WTC11 (cell line): ENCODE measurements at regions not wholly inside any gene's neighbourhood (a gene's known extent, or its start where the extent isn't known, plus 50 kb on each side); places are given as distances from the start of the nearest gene placed in this dataset.

Experiments used
- ATAC-seq: fragments of 200-7000 bp; cut with Tn5 transposase; 2 replicates; pipeline ENCODE4 v1.10.0; 2021; ENCODE audit warnings: mild to moderate bottlenecking, moderate library complexity
- CTCF ChIA-PET: fragments of 300-600 bp; sonication (Branson Sonifier 250); formaldehyde crosslinking; loops from one replicate; lab custom pipeline; 2021; ENCODE audit warnings: antibody characterized with exemption; lab: Charles Lee
- POLR2A ChIA-PET: fragments of 350-600 bp; sonication (Branson Sonifier 250); formaldehyde crosslinking; loops from one replicate; lab custom pipeline; 2021; ENCODE audit warnings: antibody characterized with exemption; lab: Charles Lee
- DNase-seq: peaks from one replicate; pipeline ENCODE4 v3.0.0; 2021; ENCODE audit warnings: low spot score
- H3K27ac Mint-ChIP-seq: 2 replicates; pipeline ENCODE4 v1.8.0; 2021; ENCODE audit warnings: mixed read lengths
- H3K27me3 Mint-ChIP-seq: 2 replicates; pipeline ENCODE4 v1.8.0; 2021; ENCODE audit warnings: low read depth, mild to moderate bottlenecking, moderate library complexity, mixed read lengths
- H3K36me3 Mint-ChIP-seq: 2 replicates; pipeline ENCODE4 v1.8.0; 2021; ENCODE audit warnings: mixed read lengths
- H3K4me1 Mint-ChIP-seq: 2 replicates; pipeline ENCODE4 v1.8.0; 2022; ENCODE audit warnings: mixed read lengths
- H3K4me3 Mint-ChIP-seq: 2 replicates; pipeline ENCODE4 v1.8.0; 2021; ENCODE audit warnings: mild to moderate bottlenecking, moderate library complexity, mixed read lengths
- H3K9me3 Mint-ChIP-seq: 2 replicates; pipeline ENCODE4 v1.8.0; 2021; ENCODE audit warnings: mixed read lengths
- CREM ChIP-seq: sonication (generic); formaldehyde crosslinking; IDR thresholded peaks from 2 replicates; pipeline ENCODE4 v1.8.1; 2022; ENCODE audit warnings: mild to moderate bottlenecking, missing genetic modification reagents, moderate library complexity
- FOXK1 ChIP-seq: sonication (generic); formaldehyde crosslinking; IDR thresholded peaks from 2 replicates; pipeline ENCODE4 v1.8.0; 2022; ENCODE audit warnings: mild to moderate bottlenecking, moderate library complexity, missing genetic modification reagents
- GABPB1 ChIP-seq: sonication (generic); formaldehyde crosslinking; IDR thresholded peaks from 2 replicates; pipeline ENCODE4 v1.8.1; 2023; ENCODE audit warnings: mild to moderate bottlenecking, missing genetic modification reagents
- MXD4 ChIP-seq: fragments of 250-450 bp; sonication (Bioruptor Pico); IDR thresholded peaks from 2 replicates; pipeline ENCODE4 v1.8.0; 2021; ENCODE audit warnings: mild to moderate bottlenecking, moderate library complexity, borderline replicate concordance
- MYBL2 ChIP-seq: sonication (generic); formaldehyde crosslinking; IDR thresholded peaks from 2 replicates; pipeline ENCODE4 v1.8.1; 2023; ENCODE audit warnings: mild to moderate bottlenecking, moderate library complexity, missing genetic modification reagents
- OVOL2 ChIP-seq: fragments of 250-450 bp; sonication (Bioruptor Pico); IDR thresholded peaks from 2 replicates; pipeline ENCODE4 v1.9.0; 2021; ENCODE audit warnings: mild to moderate bottlenecking, borderline replicate concordance
- SMAD3 ChIP-seq: sonication (generic); formaldehyde crosslinking; IDR thresholded peaks from 2 replicates; pipeline ENCODE4 v1.8.0; 2022; ENCODE audit warnings: missing genetic modification reagents, mild to moderate bottlenecking, borderline replicate concordance
- SMAD4 ChIP-seq: sonication (generic); formaldehyde crosslinking; IDR thresholded peaks from 2 replicates; pipeline ENCODE4 v1.8.0; 2022; ENCODE audit warnings: mild to moderate bottlenecking, missing genetic modification reagents
- ZBTB21 ChIP-seq: sonication (generic); formaldehyde crosslinking; IDR thresholded peaks from 2 replicates; pipeline ENCODE4 v1.8.1; 2023; ENCODE audit warnings: mild to moderate bottlenecking, missing genetic modification reagents, borderline replicate concordance
- ZNF423 ChIP-seq: fragments of 250-450 bp; sonication (Bioruptor Pico); IDR thresholded peaks from 2 replicates; pipeline ENCODE4 v2.1.2; 2022; ENCODE audit warnings: mild to moderate bottlenecking, moderate library complexity
- ZNF671 ChIP-seq: fragments of 250-450 bp; sonication (Bioruptor Pico); IDR thresholded peaks from 2 replicates; pipeline ENCODE4 v1.8.0; 2021; ENCODE audit warnings: mild to moderate bottlenecking
- TF ChIP-seq, protein P1 (sequence below): sonication (generic); formaldehyde crosslinking; IDR thresholded peaks from 2 replicates; pipeline ENCODE4 v1.8.0; 2023; ENCODE audit warnings: mild to moderate bottlenecking, missing genetic modification reagents
- TF ChIP-seq, protein P2 (sequence below): sonication (generic); formaldehyde crosslinking; IDR thresholded peaks from 2 replicates; pipeline ENCODE4 v1.8.1; 2023; ENCODE audit warnings: mild to moderate bottlenecking, missing genetic modification reagents, moderate library complexity
- TF ChIP-seq, protein P3 (sequence below): fragments of 200-600 bp; IDR thresholded peaks from 2 replicates; pipeline ENCODE4 v1.8.0; 2022; ENCODE audit warnings: antibody characterized with exemption
- TF ChIP-seq, protein P4 (sequence below): fragments of 250-450 bp; sonication (Bioruptor Pico); IDR thresholded peaks from 2 replicates; pipeline ENCODE4 v1.9.0; 2021; ENCODE audit warnings: mild to moderate bottlenecking, borderline replicate concordance

DNA sequence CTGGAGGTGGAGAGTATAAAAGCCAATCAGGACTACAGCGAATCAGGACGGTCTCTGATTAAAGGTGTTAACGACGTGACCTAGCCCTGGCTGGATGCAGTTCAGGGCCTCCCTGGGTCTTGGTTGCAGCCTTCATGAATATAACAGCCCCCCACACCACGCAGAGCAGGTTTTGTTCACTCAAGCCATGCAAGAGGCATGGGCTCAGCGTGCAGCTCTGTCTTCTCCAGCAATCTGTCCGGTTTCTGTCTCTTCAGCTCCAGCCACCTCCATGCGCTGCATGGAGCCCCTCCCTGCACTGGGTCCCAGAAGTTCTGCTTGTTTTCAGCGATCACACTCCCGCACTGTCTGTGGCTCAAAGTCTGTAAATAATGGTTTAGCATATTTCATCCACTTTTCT, 57.1 kb upstream of the CHRNA7 start (continued):
- TF ChIP-seq SMAD3 (CRISPR knock-in tag), result no peak
- TF ChIP-seq, all 79 proteins: peak for 0

DNA sequence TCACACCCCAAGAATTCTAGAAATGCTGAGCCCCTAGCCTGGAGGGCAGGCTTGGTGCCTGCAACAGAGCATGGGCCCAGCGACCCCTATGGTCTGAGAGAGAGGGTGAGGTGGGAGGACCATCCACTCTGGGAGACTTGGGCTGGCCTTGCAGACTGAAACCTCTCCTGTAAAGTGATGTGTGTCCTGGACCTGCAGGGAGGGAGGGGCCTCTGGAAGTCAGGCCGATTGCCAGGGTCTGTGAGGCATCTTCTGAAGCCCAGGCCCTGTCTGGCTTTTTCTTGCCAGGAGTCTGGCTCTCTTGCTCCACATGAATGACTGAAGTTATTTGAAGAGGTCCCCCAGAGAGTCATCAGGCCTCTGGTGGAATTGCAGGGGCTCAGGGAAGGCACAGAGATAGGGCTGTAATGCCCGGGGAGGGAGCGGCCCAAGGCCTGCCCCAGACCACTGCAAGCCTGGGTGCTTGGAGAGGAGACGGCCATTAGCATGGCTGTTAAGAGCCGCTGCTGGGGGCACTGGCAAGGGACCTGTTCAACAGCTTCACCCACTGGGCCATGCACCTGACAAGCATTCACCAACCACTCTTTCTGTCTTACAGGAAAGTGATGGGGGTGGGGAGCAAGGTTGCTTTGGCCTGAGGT, 56.0 kb upstream of the CHRNA7 start:
- Mint-ChIP-seq H3K4me1 (peaks cover 27% of the 10 kb centered on the region), H3K36me3 (no peaks in the 10 kb centered on the region), H3K4me3 (no peak overlapping the region), H3K27ac (no peak overlapping the region), H3K9me3 (no peaks in the 10 kb centered on the region), H3K27me3 (peaks cover 15% of the 10 kb centered on the region)
- ChIA-PET CTCF (interaction anchor here (0.7 to 5.4 kb wide), 26 partner anchors 10 to 534 kb away, joined by 3 to 168 read pairs (median 4); partner anchors contain the start of gene CHRNA7), POLR2A (no interaction called here)
- TF ChIP-seq, protein P1, sequence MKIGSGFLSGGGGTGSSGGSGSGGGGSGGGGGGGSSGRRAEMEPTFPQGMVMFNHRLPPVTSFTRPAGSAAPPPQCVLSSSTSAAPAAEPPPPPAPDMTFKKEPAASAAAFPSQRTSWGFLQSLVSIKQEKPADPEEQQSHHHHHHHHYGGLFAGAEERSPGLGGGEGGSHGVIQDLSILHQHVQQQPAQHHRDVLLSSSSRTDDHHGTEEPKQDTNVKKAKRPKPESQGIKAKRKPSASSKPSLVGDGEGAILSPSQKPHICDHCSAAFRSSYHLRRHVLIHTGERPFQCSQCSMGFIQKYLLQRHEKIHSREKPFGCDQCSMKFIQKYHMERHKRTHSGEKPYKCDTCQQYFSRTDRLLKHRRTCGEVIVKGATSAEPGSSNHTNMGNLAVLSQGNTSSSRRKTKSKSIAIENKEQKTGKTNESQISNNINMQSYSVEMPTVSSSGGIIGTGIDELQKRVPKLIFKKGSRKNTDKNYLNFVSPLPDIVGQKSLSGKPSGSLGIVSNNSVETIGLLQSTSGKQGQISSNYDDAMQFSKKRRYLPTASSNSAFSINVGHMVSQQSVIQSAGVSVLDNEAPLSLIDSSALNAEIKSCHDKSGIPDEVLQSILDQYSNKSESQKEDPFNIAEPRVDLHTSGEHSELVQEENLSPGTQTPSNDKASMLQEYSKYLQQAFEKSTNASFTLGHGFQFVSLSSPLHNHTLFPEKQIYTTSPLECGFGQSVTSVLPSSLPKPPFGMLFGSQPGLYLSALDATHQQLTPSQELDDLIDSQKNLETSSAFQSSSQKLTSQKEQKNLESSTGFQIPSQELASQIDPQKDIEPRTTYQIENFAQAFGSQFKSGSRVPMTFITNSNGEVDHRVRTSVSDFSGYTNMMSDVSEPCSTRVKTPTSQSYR (CRISPR knock-in tag), result no peak
- no peak for TF ChIP-seq ZNF671
- TF ChIP-seq MYBL2 (CRISPR knock-in tag), result no peak
- TF ChIP-seq SMAD4, result no peak
- no peak for TF ChIP-seq ZBTB21 (CRISPR knock-in tag)
- TF ChIP-seq GABPB1 (CRISPR knock-in tag), result no peak
- TF ChIP-seq MXD4, result no peak
- TF ChIP-seq FOXK1 (CRISPR knock-in tag), result no peak
- TF ChIP-seq ZNF423 (CRISPR knock-in tag), result no peak
- peak; percentile 26 for DNase-seq
- ATAC-seq, result peak; percentile 31

DNA sequence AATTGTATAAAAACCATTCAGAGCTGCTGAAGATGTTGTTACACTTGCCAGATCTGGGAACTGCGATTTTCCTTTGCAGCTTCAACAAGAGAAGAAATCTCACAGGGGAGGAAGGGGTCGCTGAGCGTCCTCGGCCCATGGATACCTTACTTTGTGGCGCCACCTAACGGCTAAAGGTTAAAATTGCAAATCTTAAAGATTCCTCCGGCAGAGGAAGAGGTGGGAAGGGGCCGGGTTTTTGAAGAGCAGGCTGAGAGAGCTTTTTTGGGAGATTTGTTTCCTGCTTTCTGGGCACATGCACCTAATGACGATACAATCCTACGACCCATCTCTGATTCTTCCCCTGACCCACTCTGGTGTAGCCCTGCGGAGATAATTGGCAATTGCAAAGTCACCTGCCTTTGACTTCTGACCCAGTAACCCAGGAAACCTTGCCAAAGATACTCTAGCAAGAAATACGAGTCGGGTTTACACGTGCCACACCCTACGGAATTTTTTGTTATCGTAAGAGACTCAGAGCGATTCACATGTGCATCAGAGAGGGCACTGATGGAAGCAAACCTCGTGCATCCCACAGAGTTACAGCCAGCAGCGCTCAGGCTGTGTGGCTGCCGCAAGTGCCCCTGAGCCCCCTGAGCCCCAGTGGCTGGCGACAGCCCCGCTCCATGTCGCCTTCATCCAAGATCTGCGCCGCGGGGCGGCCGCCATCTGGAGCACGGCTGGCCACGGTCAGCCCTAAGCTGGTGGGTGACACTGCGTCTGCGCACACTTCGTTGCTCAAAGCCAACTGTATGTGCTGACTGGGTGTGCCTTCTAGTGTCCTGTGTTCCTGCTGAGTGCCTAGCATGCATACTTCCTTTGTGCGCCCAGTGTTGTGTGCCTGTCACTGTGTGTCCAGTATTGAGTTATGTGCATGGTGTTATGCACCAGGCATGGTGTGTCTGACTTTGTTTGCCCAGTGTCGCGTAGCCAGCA, 55.2 kb upstream of the CHRNA7 start:
- H3K4me1 Mint-ChIP-seq, result peaks cover 27% of the 10 kb centered on the region
- ATAC-seq (peak; percentile 56), DNase-seq (peak; percentile 62)
- CTCF ChIA-PET, result interaction anchor here (0.7 to 5.4 kb wide), 24 partner anchors 10 to 535 kb away, joined by 3 to 168 read pairs (median 4); partner anchors contain the start of gene CHRNA7
- POLR2A ChIA-PET, result no interaction called here
- peaks cover 15% of the 10 kb centered on the region for H3K27me3 Mint-ChIP-seq
- no peaks in the 10 kb centered on the region for H3K36me3 Mint-ChIP-seq
- TF ChIP-seq, protein P2, sequence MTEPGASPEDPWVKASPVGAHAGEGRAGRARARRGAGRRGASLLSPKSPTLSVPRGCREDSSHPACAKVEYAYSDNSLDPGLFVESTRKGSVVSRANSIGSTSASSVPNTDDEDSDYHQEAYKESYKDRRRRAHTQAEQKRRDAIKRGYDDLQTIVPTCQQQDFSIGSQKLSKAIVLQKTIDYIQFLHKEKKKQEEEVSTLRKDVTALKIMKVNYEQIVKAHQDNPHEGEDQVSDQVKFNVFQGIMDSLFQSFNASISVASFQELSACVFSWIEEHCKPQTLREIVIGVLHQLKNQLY (CRISPR knock-in tag), result no peak
- no peak for TF ChIP-seq MXD4
- TF ChIP-seq, protein P3, sequence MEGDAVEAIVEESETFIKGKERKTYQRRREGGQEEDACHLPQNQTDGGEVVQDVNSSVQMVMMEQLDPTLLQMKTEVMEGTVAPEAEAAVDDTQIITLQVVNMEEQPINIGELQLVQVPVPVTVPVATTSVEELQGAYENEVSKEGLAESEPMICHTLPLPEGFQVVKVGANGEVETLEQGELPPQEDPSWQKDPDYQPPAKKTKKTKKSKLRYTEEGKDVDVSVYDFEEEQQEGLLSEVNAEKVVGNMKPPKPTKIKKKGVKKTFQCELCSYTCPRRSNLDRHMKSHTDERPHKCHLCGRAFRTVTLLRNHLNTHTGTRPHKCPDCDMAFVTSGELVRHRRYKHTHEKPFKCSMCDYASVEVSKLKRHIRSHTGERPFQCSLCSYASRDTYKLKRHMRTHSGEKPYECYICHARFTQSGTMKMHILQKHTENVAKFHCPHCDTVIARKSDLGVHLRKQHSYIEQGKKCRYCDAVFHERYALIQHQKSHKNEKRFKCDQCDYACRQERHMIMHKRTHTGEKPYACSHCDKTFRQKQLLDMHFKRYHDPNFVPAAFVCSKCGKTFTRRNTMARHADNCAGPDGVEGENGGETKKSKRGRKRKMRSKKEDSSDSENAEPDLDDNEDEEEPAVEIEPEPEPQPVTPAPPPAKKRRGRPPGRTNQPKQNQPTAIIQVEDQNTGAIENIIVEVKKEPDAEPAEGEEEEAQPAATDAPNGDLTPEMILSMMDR, result peak; percentile 43; the same call in 1 of the 2 replicates
- no peaks in the 10 kb centered on the region for H3K9me3 Mint-ChIP-seq
- H3K4me3 Mint-ChIP-seq, result peak overlapping the region; percentile 65
- no peak overlapping the region for H3K27ac Mint-ChIP-seq

DNA sequence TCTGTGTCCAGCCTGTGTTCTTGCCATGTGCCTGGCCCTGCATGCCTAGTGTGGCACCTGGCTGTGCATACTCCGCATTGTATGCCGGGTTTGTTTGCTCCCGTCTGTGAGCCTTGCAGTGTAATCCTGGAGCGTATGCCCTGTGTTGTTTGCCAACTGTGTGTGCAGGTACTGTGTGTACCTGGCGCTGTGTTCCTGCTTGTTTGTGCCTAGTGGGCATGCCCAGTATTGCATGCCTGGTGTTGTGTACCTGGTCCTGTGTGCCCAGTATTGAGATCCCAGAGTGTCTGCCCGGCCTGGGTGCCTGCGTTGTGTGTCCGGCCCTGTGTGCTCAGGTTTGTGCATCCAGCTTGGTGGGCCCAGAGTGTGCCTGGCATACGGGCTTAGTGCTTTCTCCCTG, 54.5 kb upstream of the CHRNA7 start:
- no peak for ATAC-seq
- TF ChIP-seq, protein P3, result peak; percentile 55; the same call in 1 of the 2 replicates
- no peak for TF ChIP-seq OVOL2 (CRISPR knock-in tag)
- no peak for TF ChIP-seq MXD4
- TF ChIP-seq CREM (CRISPR knock-in tag), result no peak
- TF ChIP-seq, protein P4, sequence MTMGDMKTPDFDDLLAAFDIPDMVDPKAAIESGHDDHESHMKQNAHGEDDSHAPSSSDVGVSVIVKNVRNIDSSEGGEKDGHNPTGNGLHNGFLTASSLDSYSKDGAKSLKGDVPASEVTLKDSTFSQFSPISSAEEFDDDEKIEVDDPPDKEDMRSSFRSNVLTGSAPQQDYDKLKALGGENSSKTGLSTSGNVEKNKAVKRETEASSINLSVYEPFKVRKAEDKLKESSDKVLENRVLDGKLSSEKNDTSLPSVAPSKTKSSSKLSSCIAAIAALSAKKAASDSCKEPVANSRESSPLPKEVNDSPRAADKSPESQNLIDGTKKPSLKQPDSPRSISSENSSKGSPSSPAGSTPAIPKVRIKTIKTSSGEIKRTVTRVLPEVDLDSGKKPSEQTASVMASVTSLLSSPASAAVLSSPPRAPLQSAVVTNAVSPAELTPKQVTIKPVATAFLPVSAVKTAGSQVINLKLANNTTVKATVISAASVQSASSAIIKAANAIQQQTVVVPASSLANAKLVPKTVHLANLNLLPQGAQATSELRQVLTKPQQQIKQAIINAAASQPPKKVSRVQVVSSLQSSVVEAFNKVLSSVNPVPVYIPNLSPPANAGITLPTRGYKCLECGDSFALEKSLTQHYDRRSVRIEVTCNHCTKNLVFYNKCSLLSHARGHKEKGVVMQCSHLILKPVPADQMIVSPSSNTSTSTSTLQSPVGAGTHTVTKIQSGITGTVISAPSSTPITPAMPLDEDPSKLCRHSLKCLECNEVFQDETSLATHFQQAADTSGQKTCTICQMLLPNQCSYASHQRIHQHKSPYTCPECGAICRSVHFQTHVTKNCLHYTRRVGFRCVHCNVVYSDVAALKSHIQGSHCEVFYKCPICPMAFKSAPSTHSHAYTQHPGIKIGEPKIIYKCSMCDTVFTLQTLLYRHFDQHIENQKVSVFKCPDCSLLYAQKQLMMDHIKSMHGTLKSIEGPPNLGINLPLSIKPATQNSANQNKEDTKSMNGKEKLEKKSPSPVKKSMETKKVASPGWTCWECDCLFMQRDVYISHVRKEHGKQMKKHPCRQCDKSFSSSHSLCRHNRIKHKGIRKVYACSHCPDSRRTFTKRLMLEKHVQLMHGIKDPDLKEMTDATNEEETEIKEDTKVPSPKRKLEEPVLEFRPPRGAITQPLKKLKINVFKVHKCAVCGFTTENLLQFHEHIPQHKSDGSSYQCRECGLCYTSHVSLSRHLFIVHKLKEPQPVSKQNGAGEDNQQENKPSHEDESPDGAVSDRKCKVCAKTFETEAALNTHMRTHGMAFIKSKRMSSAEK (CRISPR knock-in tag), result no peak

More for the DNA sequence above, 54.5 kb upstream of the CHRNA7 start:
- DNase-seq, result peak; percentile 28
- no peaks in the 10 kb centered on the region for H3K9me3 Mint-ChIP-seq
- H3K27ac Mint-ChIP-seq, result no peak overlapping the region
- H3K4me1 Mint-ChIP-seq, result peaks cover 27% of the 10 kb centered on the region
- ChIA-PET CTCF (interaction anchor here (1.6 to 5.4 kb wide), 7 partner anchors 10 to 177 kb away, joined by 3 to 168 read pairs (median 7); partner anchors contain the start of gene CHRNA7), POLR2A (no interaction called here)
- H3K36me3 Mint-ChIP-seq, result no peaks in the 10 kb centered on the region
- H3K4me3 Mint-ChIP-seq, result peak overlapping the region; percentile 65
- peaks cover 15% of the 10 kb centered on the region for H3K27me3 Mint-ChIP-seq
